HCT116 (cell line): ENCODE measurements at regions not wholly inside any gene's neighbourhood (a gene's known extent, or its start where the extent isn't known, plus 50 kb on each side); places are given as distances from the start of the nearest gene placed in this dataset.

Experiments used
- ATAC-seq: fragments of 200-7000 bp; cut with Tn5 transposase; 2 replicates; pipeline ENCODE4 v1.9.1; 2020; ENCODE audit warnings: mild to moderate bottlenecking, moderate library complexity
- BruUV-seq: library from RNA; stranded (reverse); fragments of 400-500 nt; replicated peaks from 2 replicates; lab custom pipeline; 2021; lab: Mats Ljungman, UMichigan
- CTCF ChIA-PET: fragments of 300-600 bp; sonication (Branson Sonifier 250); formaldehyde crosslinking; loops from one replicate; lab custom pipeline; 2021; ENCODE audit warnings: antibody characterized with exemption; lab: Charles Lee
- POLR2A ChIA-PET: fragments of 300-600, 350-600 bp; sonication (Branson Sonifier 250); formaldehyde crosslinking; loops from one replicate; lab custom pipeline; 2021; ENCODE audit warnings: antibody characterized with exemption; lab: Charles Lee
- RAD21 ChIA-PET, 2 experiments: fragments of 300-600 bp; sonication (Branson Sonifier 250); formaldehyde crosslinking; loops; one replicate each; lab custom pipeline; 2023; ENCODE audit warnings: low total read pairs in 2 of 2; ENCODE audit not compliant: uncharacterized antibody in 2 of 2, unreplicated experiment in 2 of 2, low non-redundant PET in 1 of 2; lab: Charles Lee
- DNase-seq: peaks from one replicate; pipeline ENCODE4 v3.0.0-alpha.2; 2010; ENCODE audit warnings: low read depth, low spot score
- H2AFZ ChIP-seq: fragments of 200-600 bp; shearing (Covaris generic), sonication (generic); 2 replicates; pipeline ENCODE4 v1.6.1; 2017; ENCODE audit warnings: low read depth, mixed run types, mixed read lengths, antibody characterized with exemption, low read length; ENCODE audit not compliant: poor library complexity, severe bottlenecking
- H3K27ac ChIP-seq: 2 replicates; pipeline ENCODE4 v1.5.1; 2012; ENCODE audit warnings: low read depth, low read length
- H3K27me3 ChIP-seq: fragments of 200-600 bp; sonication (generic); 2 replicates; pipeline ENCODE4 v1.6.1; 2016; ENCODE audit warnings: mixed run types, low read length, mixed read lengths; ENCODE audit not compliant: insufficient read depth
- H3K36me3 ChIP-seq, 2 experiments: fragments of 200-500 bp in 1 of 2; fragments of 200-600 bp in 1 of 2; sonication (Bioruptor generic) in 1 of 2; sonication (generic) in 1 of 2; 2 replicates each; pipeline versions ENCODE4 v1.5.1 to v1.6.1; 2014 to 2016; ENCODE audit warnings: low read length in 2 of 2, inconsistent platforms in 1 of 2, mixed read lengths in 1 of 2, mixed run types in 1 of 2; ENCODE audit not compliant: insufficient read depth in 2 of 2, control insufficient read depth in 1 of 2
- H3K4me1 ChIP-seq, 2 experiments: fragments of 200-600 bp in 1 of 2; sonication (generic) in 1 of 2; 2 replicates each; pipeline versions ENCODE4 v1.5.1 to v1.6.1; 2012 to 2017; ENCODE audit warnings: low read length in 2 of 2, inconsistent platforms in 1 of 2, mild to moderate bottlenecking in 1 of 2, mixed read lengths in 1 of 2, mixed run types in 1 of 2, moderate library complexity in 1 of 2; ENCODE audit not compliant: insufficient read depth in 2 of 2, control insufficient read depth in 1 of 2
- H3K4me2 ChIP-seq: fragments of 200-600 bp; sonication (generic); 2 replicates; pipeline ENCODE4 v1.6.1; 2017; ENCODE audit warnings: mixed run types, low read length, mixed read lengths
- H3K4me3 ChIP-seq, 2 experiments: fragments of 200-600 bp in 1 of 2; sonication (generic) in 1 of 2; replicated peaks in 1 of 2; 2 replicates each; pipeline ENCODE4 v1.5.1; 2011 to 2016; ENCODE audit warnings: low read length in 2 of 2, control low read depth in 1 of 2, low read depth in 1 of 2, mild to moderate bottlenecking in 1 of 2, mixed read lengths in 1 of 2, mixed run types in 1 of 2
- H3K79me2 ChIP-seq: fragments of 200-600 bp; sonication (generic); 2 replicates; pipeline ENCODE4 v1.6.1; 2017; ENCODE audit warnings: mild to moderate bottlenecking, mixed run types, low read length, moderate library complexity, mixed read lengths; ENCODE audit not compliant: insufficient read depth
- H3K9ac ChIP-seq: fragments of 200-600 bp; sonication (generic); 2 replicates; pipeline ENCODE4 v1.6.1; 2016; ENCODE audit warnings: low read length, mixed read lengths
- H3K9me2 ChIP-seq: fragments of 200-600 bp; sonication (generic), shearing (Covaris generic); 2 replicates; pipeline ENCODE4 v1.6.1; 2017; ENCODE audit warnings: mixed run types, mild to moderate bottlenecking, moderate library complexity; ENCODE audit not compliant: insufficient read depth
- H3K9me3 ChIP-seq, 2 experiments: fragments of 200-500 bp in 1 of 2; fragments of 200-600 bp in 1 of 2; sonication (Bioruptor generic) in 1 of 2; sonication (generic) in 1 of 2; 2 replicates each; pipeline ENCODE4 v1.6.1; 2014 to 2017; ENCODE audit warnings: low read length in 2 of 2, mixed read lengths in 2 of 2, inconsistent platforms in 1 of 2, low read depth in 1 of 2, mild to moderate bottlenecking in 1 of 2, mixed run types in 1 of 2, moderate library complexity in 1 of 2; ENCODE audit not compliant: control insufficient read depth in 1 of 2, insufficient read depth in 1 of 2
- H4K20me1 ChIP-seq: fragments of 200-600 bp; sonication (generic), shearing (Covaris generic); 2 replicates; pipeline ENCODE4 v1.6.1; 2017; ENCODE audit warnings: mixed run types, mild to moderate bottlenecking, moderate library complexity; ENCODE audit not compliant: insufficient read depth
- CBX3 ChIP-seq: IDR thresholded peaks from 2 replicates; pipeline ENCODE4 v1.6.1; 2012; ENCODE audit warnings: low read depth
- CEBPB ChIP-seq: IDR thresholded peaks from 2 replicates; pipeline ENCODE4 v1.6.1; 2012; ENCODE audit warnings: low read depth
- ELF1 ChIP-seq: IDR thresholded peaks from 2 replicates; pipeline ENCODE4 v1.6.1; 2012; ENCODE audit warnings: low read depth, borderline replicate concordance
- EZH2 ChIP-seq: fragments of 200-600 bp; sonication (generic); IDR thresholded peaks from 2 replicates; pipeline ENCODE4 v1.6.1; 2017; ENCODE audit warnings: antibody characterized with exemption, mixed run types
- EZH2phosphoT487 ChIP-seq: fragments of 200-600 bp; IDR thresholded peaks from 2 replicates; pipeline ENCODE4 v1.6.1; 2018; ENCODE audit warnings: antibody characterized with exemption, borderline replicate concordance
- FOSL1 ChIP-seq: IDR thresholded peaks from 2 replicates; pipeline ENCODE4 v1.6.1; 2012; ENCODE audit warnings: low read depth
- REST ChIP-seq: IDR thresholded peaks from 2 replicates; pipeline ENCODE4 v1.6.1; 2012; ENCODE audit warnings: low read depth
- SIN3A ChIP-seq: IDR thresholded peaks from 2 replicates; pipeline ENCODE4 v1.6.1; 2012; ENCODE audit warnings: low read depth
- SP1 ChIP-seq: IDR thresholded peaks from 2 replicates; pipeline ENCODE4 v1.6.1; 2012; ENCODE audit warnings: low read depth
- SRF ChIP-seq: IDR thresholded peaks from 2 replicates; pipeline ENCODE4 v1.6.1; 2012; ENCODE audit warnings: low read depth
- TCF7L2 ChIP-seq: IDR thresholded peaks from 2 replicates; pipeline ENCODE4 v1.7.0; 2011; ENCODE audit warnings: borderline replicate concordance, inconsistent platforms; ENCODE audit not compliant: insufficient read depth, insufficient read length; ENCODE audit errors: extremely low read depth
- YY1 ChIP-seq: IDR thresholded peaks from 2 replicates; pipeline ENCODE4 v1.6.1; 2011; ENCODE audit warnings: low read length, low read depth, moderate library complexity, mild to moderate bottlenecking; ENCODE audit not compliant: insufficient replicate concordance; ENCODE audit errors: extremely low read depth
- ZBTB33 ChIP-seq: IDR thresholded peaks from 2 replicates; pipeline ENCODE4 v1.6.1; 2011; ENCODE audit warnings: mild to moderate bottlenecking, low read length, moderate library complexity; ENCODE audit not compliant: insufficient replicate concordance; ENCODE audit errors: extremely low read depth
- ZFX ChIP-seq: fragments of 450-650 bp; IDR thresholded peaks from 2 replicates; pipeline ENCODE4 v1.6.1; 2017
- ZNF274 ChIP-seq: fragments of 200-500 bp; sonication (Bioruptor generic); IDR thresholded peaks from 2 replicates; pipeline ENCODE4 v1.6.1; 2014; ENCODE audit warnings: mild to moderate bottlenecking, low read depth, low read length, inconsistent platforms
- intact Hi-C: fragments of 100-400 bp; cut with micrococcal nuclease; formaldehyde crosslinking; loops from 2 replicates; pipeline ENCODE4 v1.10.0; 2022

GRCh38 chr14:81819344-81819743 lies 285.7 kb upstream of the SEL1L start:
- CTCF ChIA-PET: no interaction called here
- BruUV-seq: no TSS peak
- H3K4me3 ChIP-seq: no peak overlapping the region

More at GRCh38 chr14:81819344-81819743, 285.7 kb upstream of the SEL1L start:
- H3K4me2 ChIP-seq: no peak overlapping the region
- TF ChIP-seq REST (no peak), SRF (no peak), YY1 (no peak), ZBTB33 (no peak), EZH2phosphoT487 (no peak), ZFX (no peak), CEBPB (no peak), ELF1 (no peak), TCF7L2 (no peak), FOSL1 (no peak), CBX3 (no peak), EZH2 (no peak), SP1 (no peak), SIN3A (no peak), ZNF274 (no peak)
- no peaks in the 10 kb centered on the region for H3K36me3 ChIP-seq
- no peaks in the 10 kb centered on the region for H4K20me1 ChIP-seq
- no peak overlapping the region for H2AFZ ChIP-seq
- intact Hi-C loops: no loop called here
- H3K27ac ChIP-seq: no peak overlapping the region
- no peak overlapping the region for H3K9ac ChIP-seq
- DNase-seq (no peak), ATAC-seq (no peak)
- H3K27me3 ChIP-seq: no peaks in the 10 kb centered on the region
- RAD21 ChIA-PET: no interaction called here
- no peaks in the 10 kb centered on the region for H3K9me2 ChIP-seq
- H3K4me1 ChIP-seq: no peaks in the 10 kb centered on the region
- peaks cover 1 to 5% of the 10 kb centered on the region in 2 experiments; a peak in 1 of 4 replicates for H3K9me3 ChIP-seq
- no peaks in the 10 kb centered on the region for H3K79me2 ChIP-seq
- POLR2A ChIA-PET: no interaction called here
